A549 (cell line): ENCODE measurements at regions not wholly inside any gene's neighbourhood (a gene's known extent, or its start where the extent isn't known, plus 50 kb on each side); places are given as distances from the start of the nearest gene placed in this dataset.

Experiments used
- ATAC-seq, 2 experiments: fragments of 200-7000 bp in 1 of 2; fragments of >200 bp in 1 of 2; cut with Nextera tagmentation in 1 of 2; cut with Tn5 transposase in 1 of 2; 3 replicates each; pipeline versions ENCODE4 v1.8.0 to v1.9.1; 2018 to 2020; ENCODE audit warnings: mild to moderate bottlenecking in 1 of 2, moderate library complexity in 1 of 2
- CTCF ChIA-PET: fragments of 300-600 bp; sonication (Branson Sonifier 250); formaldehyde crosslinking; extraction: SDS; loops from one replicate; lab custom pipeline; 2021; ENCODE audit warnings: antibody characterized with exemption, inconsistent platforms; lab: Yijun Ruan, JAX
- POLR2A ChIA-PET: fragments of 350-600 bp; formaldehyde crosslinking; extraction: SDS; loops from one replicate; lab custom pipeline; 2021; ENCODE audit warnings: antibody characterized with exemption, inconsistent platforms; lab: Yijun Ruan, JAX
- DNase-seq, 2 experiments: peaks; one replicate each; pipeline versions ENCODE4 v3.0.0 to v3.0.0-alpha.2; 2011 to 2016; ENCODE audit warnings: low read depth in 1 of 2, low spot score in 1 of 2
- FAIRE-seq: peaks from 2 replicates; lab custom pipeline; 2011; peaks lifted over from hg19 to GRCh38; lab: Jason Lieb, UNC
- H3K27ac ChIP-seq, 2 experiments: fragments of >200 bp; sonication (Bioruptor Twin); formaldehyde crosslinking; 3 replicates each; pipeline ENCODE4 v1.5.1; 2016 to 2017
- H3K4me1 ChIP-seq: fragments of >200 bp; sonication (Bioruptor Twin); formaldehyde crosslinking; 3 replicates; pipeline ENCODE4 v1.6.1; 2016
- H3K4me2 ChIP-seq: fragments of >200 bp; sonication (Bioruptor Twin); formaldehyde crosslinking; 3 replicates; pipeline ENCODE4 v1.6.1; 2016
- H3K4me3 ChIP-seq: fragments of >200 bp; sonication (Bioruptor Twin); formaldehyde crosslinking; 3 replicates; pipeline ENCODE4 v1.5.1; 2016
- H3K9me3 ChIP-seq: fragments of >200 bp; sonication (Bioruptor Twin); formaldehyde crosslinking; 3 replicates; pipeline ENCODE4 v1.6.1; 2016
- ATOH8 ChIP-seq: fragments of 250-450 bp; sonication (Bioruptor Pico); IDR thresholded peaks from 2 replicates; pipeline ENCODE4 v1.5.0; 2020; ENCODE audit warnings: low read depth, mild to moderate bottlenecking, moderate library complexity
- CBX2 ChIP-seq: fragments of 200-600 bp; sonication (generic); IDR thresholded peaks from 2 replicates; pipeline ENCODE4 v1.6.1; 2016; ENCODE audit warnings: low read depth, mild to moderate bottlenecking, borderline replicate concordance
- CHD2 ChIP-seq: fragments of 150-350 bp; IDR thresholded peaks from 2 replicates; pipeline ENCODE4 v1.6.1; 2014; ENCODE audit warnings: low read length; ENCODE audit not compliant: partially characterized antibody
- FOSB ChIP-seq: fragments of 250-450 bp; sonication (Bioruptor Pico); IDR thresholded peaks from 2 replicates; pipeline ENCODE4 v1.5.0; 2020; ENCODE audit warnings: mild to moderate bottlenecking, moderate library complexity
- FOXS1 ChIP-seq: fragments of 250-450 bp; sonication (Bioruptor Pico); IDR thresholded peaks from 2 replicates; pipeline ENCODE4 v1.5.0; 2020; ENCODE audit warnings: mild to moderate bottlenecking, moderate library complexity
- GATA3 ChIP-seq: IDR thresholded peaks from 2 replicates; pipeline ENCODE4 v1.6.1; 2012; ENCODE audit warnings: borderline replicate concordance
- HES2 ChIP-seq: fragments of >200 bp; sonication (Bioruptor Twin); formaldehyde crosslinking; IDR thresholded peaks from 2 replicates; pipeline ENCODE4 v1.6.1; 2016
- HMGXB4 ChIP-seq: fragments of 250-450 bp; sonication (Bioruptor Pico); IDR thresholded peaks from 2 replicates; pipeline ENCODE4 v1.5.0; 2021; ENCODE audit warnings: mild to moderate bottlenecking, moderate library complexity, borderline replicate concordance
- HOXB5 ChIP-seq: fragments of 250-450 bp; sonication (Bioruptor Pico); IDR thresholded peaks from 2 replicates; pipeline ENCODE4 v1.5.0; 2020; ENCODE audit warnings: mild to moderate bottlenecking, moderate library complexity
- MAZ ChIP-seq: fragments of 150-350 bp; IDR thresholded peaks from 2 replicates; pipeline ENCODE4 v1.6.1; 2014; ENCODE audit warnings: antibody characterized with exemption, low read depth, low read length, borderline replicate concordance
- NR3C1 ChIP-seq: fragments of >200 bp; sonication (Bioruptor Twin); formaldehyde crosslinking; IDR thresholded peaks from 3 replicates; pipeline ENCODE4 v1.6.1; 2017
- RAD21 ChIP-seq, 2 experiments: fragments of >200 bp in 1 of 2; sonication (Bioruptor Twin) in 1 of 2; formaldehyde crosslinking in 1 of 2; IDR thresholded peaks in 1 of 2; conservative IDR thresholded peaks in 1 of 2; 2 replicates in 1 of 2; 3 replicates in 1 of 2; pipeline ENCODE4 v1.6.1; 2012 to 2018; ENCODE audit warnings: inconsistent platforms in 1 of 2
- RCOR1 ChIP-seq: fragments of 150-350 bp; IDR thresholded peaks from 2 replicates; pipeline ENCODE4 v1.6.1; 2014; ENCODE audit warnings: antibody characterized with exemption, low read length, low read depth
- REST ChIP-seq: fragments of 200-600 bp; sonication (generic); IDR thresholded peaks from 2 replicates; pipeline ENCODE4 v1.6.1; 2016; ENCODE audit warnings: antibody characterized with exemption, mild to moderate bottlenecking, moderate library complexity
- WGBS: methylation state at CpG from one replicate; pipeline ENCODE4 v1.1.6; 2017; ENCODE audit errors: missing lambda C conversion rate; 5-methylcytosine and 5-hydroxymethylcytosine counted together
- TF ChIP-seq, protein P1 (sequence below): IDR thresholded peaks from 2 replicates; pipeline ENCODE4 v1.6.1; 2012
- TF ChIP-seq, protein P2 (sequence below): fragments of >200 bp; sonication (Bioruptor Twin); formaldehyde crosslinking; IDR thresholded peaks from 3 replicates; pipeline ENCODE4 v1.6.1; 2016
- TF ChIP-seq, protein P3 (sequence below): fragments of 450-650 bp; IDR thresholded peaks from 2 replicates; pipeline ENCODE4 v1.6.1; 2014; ENCODE audit warnings: antibody characterized with exemption

GRCh38 chr1:192862271-192862670, 53.4 kb downstream of the RGS2 start:
- FAIRE-seq (no peak), DNase-seq (no peak), ATAC-seq (no peak)
- Histone ChIP-seq H3K4me3 (no peak overlapping the region), H3K4me1 (peaks cover 13% of the 10 kb centered on the region; the same call in 2 of the 3 replicates), H3K4me2 (peak overlapping the region; percentile 3; the same call in 1 of the 3 replicates), H3K9me3 (no peaks in the 10 kb centered on the region), H3K27ac (peak overlapping the region in 1 of 2 experiments; percentile 48; a peak in 1 of 6 replicates)
- WGBS: 25% methylated on average over 1 of the region's 1 CpG
- POLR2A ChIA-PET: no interaction called here
- CTCF ChIA-PET: interaction anchor here (1.0 kb wide), 1 partner anchor 11 kb away, joined by 3 read pairs; no protein-coding TSS in a partner anchor
- TF ChIP-seq REST (no peak), HOXB5 (CRISPR knock-in tag) (no peak), MAZ (no peak), NR3C1 (no peak), FOXS1 (CRISPR knock-in tag) (no peak), RAD21 (conservative IDR thresholded peaks at IDR 0.05 in 1 of 2, IDR thresholded peaks at IDR 0.05 in 1 of 2) (no peak), ATOH8 (CRISPR knock-in tag) (no peak), HES2 (no peak), GATA3 (no peak), RCOR1 (no peak)
- TF ChIP-seq, protein P1, sequence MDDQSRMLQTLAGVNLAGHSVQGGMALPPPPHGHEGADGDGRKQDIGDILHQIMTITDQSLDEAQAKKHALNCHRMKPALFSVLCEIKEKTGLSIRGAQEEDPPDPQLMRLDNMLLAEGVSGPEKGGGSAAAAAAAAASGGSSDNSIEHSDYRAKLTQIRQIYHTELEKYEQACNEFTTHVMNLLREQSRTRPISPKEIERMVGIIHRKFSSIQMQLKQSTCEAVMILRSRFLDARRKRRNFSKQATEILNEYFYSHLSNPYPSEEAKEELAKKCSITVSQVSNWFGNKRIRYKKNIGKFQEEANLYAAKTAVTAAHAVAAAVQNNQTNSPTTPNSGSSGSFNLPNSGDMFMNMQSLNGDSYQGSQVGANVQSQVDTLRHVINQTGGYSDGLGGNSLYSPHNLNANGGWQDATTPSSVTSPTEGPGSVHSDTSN: no peak
- TF ChIP-seq, protein P2, sequence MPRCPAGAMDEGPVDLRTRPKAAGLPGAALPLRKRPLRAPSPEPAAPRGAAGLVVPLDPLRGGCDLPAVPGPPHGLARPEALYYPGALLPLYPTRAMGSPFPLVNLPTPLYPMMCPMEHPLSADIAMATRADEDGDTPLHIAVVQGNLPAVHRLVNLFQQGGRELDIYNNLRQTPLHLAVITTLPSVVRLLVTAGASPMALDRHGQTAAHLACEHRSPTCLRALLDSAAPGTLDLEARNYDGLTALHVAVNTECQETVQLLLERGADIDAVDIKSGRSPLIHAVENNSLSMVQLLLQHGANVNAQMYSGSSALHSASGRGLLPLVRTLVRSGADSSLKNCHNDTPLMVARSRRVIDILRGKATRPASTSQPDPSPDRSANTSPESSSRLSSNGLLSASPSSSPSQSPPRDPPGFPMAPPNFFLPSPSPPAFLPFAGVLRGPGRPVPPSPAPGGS: no peak

DNA sequence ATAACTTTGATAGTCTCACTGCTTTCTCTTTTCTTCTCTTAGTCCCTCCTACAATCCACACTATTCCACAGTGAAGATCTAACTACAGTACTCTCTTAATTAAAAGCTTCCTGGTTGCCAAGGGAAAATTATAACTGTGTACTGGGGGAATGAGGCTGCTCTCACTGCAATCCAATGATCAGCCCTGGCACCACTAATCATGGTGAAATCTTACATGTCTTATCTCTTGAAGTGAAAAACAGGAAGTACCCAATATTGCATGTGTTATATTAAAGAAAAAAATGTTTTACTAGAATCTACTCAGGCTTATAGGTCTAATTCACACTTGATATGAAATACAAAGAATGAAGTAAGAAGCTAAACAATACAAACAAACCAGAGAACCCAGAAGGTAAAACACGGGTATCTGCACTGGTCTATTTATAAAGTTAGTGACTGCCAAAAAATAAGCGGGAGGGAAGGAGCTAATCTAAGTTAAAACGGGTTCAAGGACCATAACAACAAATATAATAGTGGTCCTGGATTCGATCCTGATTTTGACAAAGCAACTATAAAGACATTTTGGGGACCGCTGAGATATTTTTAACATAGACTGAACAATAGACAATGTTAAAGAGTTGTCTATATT, 57.5 kb downstream of the RGS2 start:
- TF ChIP-seq, protein P3, sequence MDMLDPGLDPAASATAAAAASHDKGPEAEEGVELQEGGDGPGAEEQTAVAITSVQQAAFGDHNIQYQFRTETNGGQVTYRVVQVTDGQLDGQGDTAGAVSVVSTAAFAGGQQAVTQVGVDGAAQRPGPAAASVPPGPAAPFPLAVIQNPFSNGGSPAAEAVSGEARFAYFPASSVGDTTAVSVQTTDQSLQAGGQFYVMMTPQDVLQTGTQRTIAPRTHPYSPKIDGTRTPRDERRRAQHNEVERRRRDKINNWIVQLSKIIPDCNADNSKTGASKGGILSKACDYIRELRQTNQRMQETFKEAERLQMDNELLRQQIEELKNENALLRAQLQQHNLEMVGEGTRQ: no peak
- TF ChIP-seq FOSB: no peak
- no peak for TF ChIP-seq CBX2
- TF ChIP-seq CHD2: no peak
- no peak for TF ChIP-seq HMGXB4
- no peak for ATAC-seq
- no peak for FAIRE-seq
- POLR2A ChIA-PET: no interaction called here
- Histone ChIP-seq H3K4me2 (no peak overlapping the region), H3K4me1 (peaks cover 11% of the 10 kb centered on the region; the same call in 2 of the 3 replicates), H3K9me3 (no peaks in the 10 kb centered on the region), H3K27ac (no peak overlapping the region), H3K4me3 (no peak overlapping the region)
- no peak for DNase-seq
- CTCF ChIA-PET: interaction anchor here (1.0 kb wide), 1 partner anchor 153 kb away, joined by 3 read pairs; no protein-coding TSS in a partner anchor
- 65% methylated on average over 5 of the region's 5 CpGs for WGBS
